HCT116 (cell line): ENCODE measurements at regions not wholly inside any gene's neighbourhood (a gene's known extent, or its start where the extent isn't known, plus 50 kb on each side); places are given as distances from the start of the nearest gene placed in this dataset.

ENCODE experiments used
- ATAC-seq: fragments of 200-7000 bp; cut with Tn5 transposase; 2 replicates; pipeline ENCODE4 v1.9.1; 2020; ENCODE audit warnings: mild to moderate bottlenecking, moderate library complexity
- BruUV-seq: library from RNA; stranded (reverse); fragments of 400-500 nt; replicated peaks from 2 replicates; lab custom pipeline; 2021; lab: Mats Ljungman, UMichigan
- CTCF ChIA-PET: fragments of 300-600 bp; sonication (Branson Sonifier 250); formaldehyde crosslinking; loops from one replicate; lab custom pipeline; 2021; ENCODE audit warnings: antibody characterized with exemption; lab: Charles Lee
- POLR2A ChIA-PET: fragments of 300-600, 350-600 bp; sonication (Branson Sonifier 250); formaldehyde crosslinking; loops from one replicate; lab custom pipeline; 2021; ENCODE audit warnings: antibody characterized with exemption; lab: Charles Lee
- RAD21 ChIA-PET, 2 experiments: fragments of 300-600 bp; sonication (Branson Sonifier 250); formaldehyde crosslinking; loops; one replicate each; lab custom pipeline; 2023; ENCODE audit warnings: low total read pairs in 2 of 2; ENCODE audit not compliant: uncharacterized antibody in 2 of 2, unreplicated experiment in 2 of 2, low non-redundant PET in 1 of 2; lab: Charles Lee
- DNase-seq: peaks from one replicate; pipeline ENCODE4 v3.0.0-alpha.2; 2010; ENCODE audit warnings: low read depth, low spot score
- H2AFZ ChIP-seq: fragments of 200-600 bp; shearing (Covaris generic), sonication (generic); 2 replicates; pipeline ENCODE4 v1.6.1; 2017; ENCODE audit warnings: low read depth, mixed run types, mixed read lengths, antibody characterized with exemption, low read length; ENCODE audit not compliant: poor library complexity, severe bottlenecking
- H3K27ac ChIP-seq: 2 replicates; pipeline ENCODE4 v1.5.1; 2012; ENCODE audit warnings: low read depth, low read length
- H3K27me3 ChIP-seq: fragments of 200-600 bp; sonication (generic); 2 replicates; pipeline ENCODE4 v1.6.1; 2016; ENCODE audit warnings: mixed run types, low read length, mixed read lengths; ENCODE audit not compliant: insufficient read depth
- H3K36me3 ChIP-seq, 2 experiments: fragments of 200-500 bp in 1 of 2; fragments of 200-600 bp in 1 of 2; sonication (Bioruptor generic) in 1 of 2; sonication (generic) in 1 of 2; 2 replicates each; pipeline versions ENCODE4 v1.5.1 to v1.6.1; 2014 to 2016; ENCODE audit warnings: low read length in 2 of 2, inconsistent platforms in 1 of 2, mixed read lengths in 1 of 2, mixed run types in 1 of 2; ENCODE audit not compliant: insufficient read depth in 2 of 2, control insufficient read depth in 1 of 2
- H3K4me1 ChIP-seq, 2 experiments: fragments of 200-600 bp in 1 of 2; sonication (generic) in 1 of 2; 2 replicates each; pipeline versions ENCODE4 v1.5.1 to v1.6.1; 2012 to 2017; ENCODE audit warnings: low read length in 2 of 2, inconsistent platforms in 1 of 2, mild to moderate bottlenecking in 1 of 2, mixed read lengths in 1 of 2, mixed run types in 1 of 2, moderate library complexity in 1 of 2; ENCODE audit not compliant: insufficient read depth in 2 of 2, control insufficient read depth in 1 of 2
- H3K4me2 ChIP-seq: fragments of 200-600 bp; sonication (generic); 2 replicates; pipeline ENCODE4 v1.6.1; 2017; ENCODE audit warnings: mixed run types, low read length, mixed read lengths
- H3K4me3 ChIP-seq, 2 experiments: fragments of 200-600 bp in 1 of 2; sonication (generic) in 1 of 2; replicated peaks in 1 of 2; 2 replicates each; pipeline ENCODE4 v1.5.1; 2011 to 2016; ENCODE audit warnings: low read length in 2 of 2, control low read depth in 1 of 2, low read depth in 1 of 2, mild to moderate bottlenecking in 1 of 2, mixed read lengths in 1 of 2, mixed run types in 1 of 2
- H3K79me2 ChIP-seq: fragments of 200-600 bp; sonication (generic); 2 replicates; pipeline ENCODE4 v1.6.1; 2017; ENCODE audit warnings: mild to moderate bottlenecking, mixed run types, low read length, moderate library complexity, mixed read lengths; ENCODE audit not compliant: insufficient read depth
- H3K9ac ChIP-seq: fragments of 200-600 bp; sonication (generic); 2 replicates; pipeline ENCODE4 v1.6.1; 2016; ENCODE audit warnings: low read length, mixed read lengths
- H3K9me2 ChIP-seq: fragments of 200-600 bp; sonication (generic), shearing (Covaris generic); 2 replicates; pipeline ENCODE4 v1.6.1; 2017; ENCODE audit warnings: mixed run types, mild to moderate bottlenecking, moderate library complexity; ENCODE audit not compliant: insufficient read depth
- H3K9me3 ChIP-seq, 2 experiments: fragments of 200-500 bp in 1 of 2; fragments of 200-600 bp in 1 of 2; sonication (Bioruptor generic) in 1 of 2; sonication (generic) in 1 of 2; 2 replicates each; pipeline ENCODE4 v1.6.1; 2014 to 2017; ENCODE audit warnings: low read length in 2 of 2, mixed read lengths in 2 of 2, inconsistent platforms in 1 of 2, low read depth in 1 of 2, mild to moderate bottlenecking in 1 of 2, mixed run types in 1 of 2, moderate library complexity in 1 of 2; ENCODE audit not compliant: control insufficient read depth in 1 of 2, insufficient read depth in 1 of 2
- H4K20me1 ChIP-seq: fragments of 200-600 bp; sonication (generic), shearing (Covaris generic); 2 replicates; pipeline ENCODE4 v1.6.1; 2017; ENCODE audit warnings: mixed run types, mild to moderate bottlenecking, moderate library complexity; ENCODE audit not compliant: insufficient read depth
- CTCF ChIP-seq, 3 experiments: fragments of 200-600 bp in 1 of 3; sonication (generic) in 1 of 3; IDR thresholded peaks in 2 of 3; conservative IDR thresholded peaks in 1 of 3; 2 replicates each; pipeline ENCODE4 v1.5.1; 2012 to 2017; ENCODE audit warnings: low read depth in 2 of 3, low read length in 2 of 3, antibody characterized with exemption in 1 of 3, borderline replicate concordance in 1 of 3, control low read depth in 1 of 3, mild to moderate bottlenecking in 1 of 3, mixed read lengths in 1 of 3, mixed run types in 1 of 3, moderate library complexity in 1 of 3; ENCODE audit not compliant: insufficient read depth in 1 of 3
- ELF1 ChIP-seq: IDR thresholded peaks from 2 replicates; pipeline ENCODE4 v1.6.1; 2012; ENCODE audit warnings: low read depth, borderline replicate concordance
- JUND ChIP-seq: IDR thresholded peaks from 2 replicates; pipeline ENCODE4 v1.6.1; 2012
- RAD21 ChIP-seq: IDR thresholded peaks from 2 replicates; pipeline ENCODE4 v1.6.1; 2012; ENCODE audit warnings: low read depth, mild to moderate bottlenecking
- REST ChIP-seq: IDR thresholded peaks from 2 replicates; pipeline ENCODE4 v1.6.1; 2012; ENCODE audit warnings: low read depth
- TCF7L2 ChIP-seq: IDR thresholded peaks from 2 replicates; pipeline ENCODE4 v1.7.0; 2011; ENCODE audit warnings: borderline replicate concordance, inconsistent platforms; ENCODE audit not compliant: insufficient read depth, insufficient read length; ENCODE audit errors: extremely low read depth
- ZNF274 ChIP-seq: fragments of 200-500 bp; sonication (Bioruptor generic); IDR thresholded peaks from 2 replicates; pipeline ENCODE4 v1.6.1; 2014; ENCODE audit warnings: mild to moderate bottlenecking, low read depth, low read length, inconsistent platforms
- intact Hi-C: fragments of 100-400 bp; cut with micrococcal nuclease; formaldehyde crosslinking; loops from 2 replicates; pipeline ENCODE4 v1.10.0; 2022
- TF ChIP-seq, protein P1 (sequence below): IDR thresholded peaks from 2 replicates; pipeline ENCODE4 v1.6.1; 2012

DNA sequence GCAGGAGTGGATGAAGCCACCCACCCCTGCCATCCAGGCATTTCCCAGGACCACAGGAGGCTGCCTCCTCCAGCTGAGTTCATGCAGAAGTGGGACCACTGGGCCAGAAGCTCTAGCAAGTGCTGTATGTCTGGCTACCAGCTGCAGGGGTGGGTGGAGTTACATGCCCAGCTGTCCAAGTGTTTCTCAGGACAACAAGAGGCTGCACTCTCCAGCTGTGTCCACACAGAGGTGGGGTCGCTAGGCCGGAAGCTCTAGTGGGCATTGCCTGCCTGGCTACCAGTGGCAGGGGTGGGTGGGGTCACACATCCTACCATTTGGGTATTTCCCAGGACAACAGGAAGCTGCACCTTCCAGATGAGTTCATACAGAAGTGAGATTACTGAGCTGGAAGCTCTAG lies 234.0 kb upstream of the PPP2R3A start:
- ChIA-PET RAD21 (no interaction called here), POLR2A (no interaction called here), CTCF (no interaction called here)
- H3K4me1 ChIP-seq, result no peaks in the 10 kb centered on the region
- no peak for TF ChIP-seq TCF7L2
- no peak for TF ChIP-seq ZNF274
- no peak for TF ChIP-seq REST
- TF ChIP-seq JUND, result no peak
- ATAC-seq, result no peak; the same call in 1 of the 2 replicates
- H3K4me3 ChIP-seq, result no peak overlapping the region
- no peaks in the 10 kb centered on the region for H4K20me1 ChIP-seq
- H3K9ac ChIP-seq, result no peak overlapping the region
- H3K79me2 ChIP-seq, result no peaks in the 10 kb centered on the region
- no peak overlapping the region for H3K4me2 ChIP-seq
- no peaks in the 10 kb centered on the region for H3K36me3 ChIP-seq
- H3K27me3 ChIP-seq, result no peaks in the 10 kb centered on the region
- H2AFZ ChIP-seq, result no peak overlapping the region
- intact Hi-C loops, result no loop called here
- BruUV-seq, result no TSS peak
- no peaks in the 10 kb centered on the region; a peak in 1 of 4 replicates for H3K9me3 ChIP-seq
- no peaks in the 10 kb centered on the region for H3K9me2 ChIP-seq
- H3K27ac ChIP-seq, result no peak overlapping the region
- no peak for DNase-seq

GRCh38 chr3:135736740-135737139 lies 228.8 kb upstream of the PPP2R3A start:
- no peaks in the 10 kb centered on the region; a peak in 1 of 4 replicates for H3K9me3 ChIP-seq
- H4K20me1 ChIP-seq, result no peaks in the 10 kb centered on the region
- no peaks in the 10 kb centered on the region for H3K36me3 ChIP-seq
- peak; percentile 28 for DNase-seq
- no peak overlapping the region for H3K4me2 ChIP-seq
- no peak overlapping the region for H3K4me3 ChIP-seq
- no peaks in the 10 kb centered on the region for H3K9me2 ChIP-seq
- intact Hi-C loops, result loop anchor here (1.0 to 2.0 kb wide), 2 partner anchors 159 to 306 kb away; no protein-coding TSS in a partner anchor
- peak; percentile 88 for ATAC-seq
- TF ChIP-seq, protein P1, sequence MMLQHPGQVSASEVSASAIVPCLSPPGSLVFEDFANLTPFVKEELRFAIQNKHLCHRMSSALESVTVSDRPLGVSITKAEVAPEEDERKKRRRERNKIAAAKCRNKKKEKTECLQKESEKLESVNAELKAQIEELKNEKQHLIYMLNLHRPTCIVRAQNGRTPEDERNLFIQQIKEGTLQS, result no peak
- no peak for TF ChIP-seq ELF1
- TF ChIP-seq RAD21, result peak; percentile 70
- peak; percentile 34 to 60 (median 53); a peak in 5 of 6 replicates for TF ChIP-seq CTCF (IDR thresholded peaks at IDR 0.05 in 2 of 3, conservative IDR thresholded peaks at IDR 0.05 in 1 of 3; ENCODE audit: borderline replicate concordance in 1 of 3, insufficient read depth in 1 of 3, low read depth in 2 of 3, low read length in 2 of 3)
- H3K79me2 ChIP-seq, result no peaks in the 10 kb centered on the region
- ChIA-PET CTCF (interaction anchor here (0.6 to 3.4 kb wide), 4 partner anchors 56 to 305 kb away, joined by 4 to 27 read pairs (median 5); no protein-coding TSS in a partner anchor), POLR2A (no interaction called here), RAD21 (interaction anchor here (0.8 to 1.4 kb wide), 2 partner anchors 148 to 306 kb away, joined by 3 read pairs; no protein-coding TSS in a partner anchor)
- no TSS peak for BruUV-seq
- no peak overlapping the region for H3K9ac ChIP-seq
- H3K27me3 ChIP-seq, result peaks cover 6% of the 10 kb centered on the region; the same call in 1 of the 2 replicates
- H2AFZ ChIP-seq, result no peak overlapping the region
- no peaks in the 10 kb centered on the region for H3K4me1 ChIP-seq
- H3K27ac ChIP-seq, result no peak overlapping the region
